ENCODE measurements at regions not wholly inside any gene's neighbourhood (a gene's known extent, or its start where the extent isn't known, plus 50 kb on each side); places are given as distances from the start of the nearest gene placed in this dataset.

DNA sequence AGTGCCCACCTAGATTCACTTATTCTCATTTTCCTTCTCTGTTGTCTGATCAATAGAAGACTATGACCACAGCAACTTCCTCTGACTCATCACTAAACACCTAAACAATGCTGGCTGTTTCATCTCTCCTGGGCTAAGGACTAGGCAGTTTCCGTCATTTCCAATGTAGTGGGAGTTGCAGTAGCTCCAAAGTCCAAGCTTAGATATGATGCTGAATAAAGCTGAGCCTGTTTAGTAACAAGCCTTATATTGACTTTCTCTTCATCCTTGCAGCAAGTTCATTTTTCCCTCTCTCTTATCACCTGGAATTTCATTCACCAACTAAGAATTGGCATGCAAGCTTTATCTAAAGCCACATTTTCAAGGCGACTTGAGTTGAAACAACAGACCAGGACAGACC, 53.5 kb upstream of the PCDH9 start:
- no peaks in the 10 kb centered on the region for H3K9me3 Mint-ChIP-seq
- peaks cover 3% of the 10 kb centered on the region for H3K27me3 Mint-ChIP-seq (ENCODE audit: low read depth, poor library complexity)
- no peak overlapping the region for H3K27ac Mint-ChIP-seq
- no peak for DNase-seq
- no peaks in the 10 kb centered on the region for H3K36me3 Mint-ChIP-seq (ENCODE audit: low read depth)
- TF ChIP-seq, protein P1, sequence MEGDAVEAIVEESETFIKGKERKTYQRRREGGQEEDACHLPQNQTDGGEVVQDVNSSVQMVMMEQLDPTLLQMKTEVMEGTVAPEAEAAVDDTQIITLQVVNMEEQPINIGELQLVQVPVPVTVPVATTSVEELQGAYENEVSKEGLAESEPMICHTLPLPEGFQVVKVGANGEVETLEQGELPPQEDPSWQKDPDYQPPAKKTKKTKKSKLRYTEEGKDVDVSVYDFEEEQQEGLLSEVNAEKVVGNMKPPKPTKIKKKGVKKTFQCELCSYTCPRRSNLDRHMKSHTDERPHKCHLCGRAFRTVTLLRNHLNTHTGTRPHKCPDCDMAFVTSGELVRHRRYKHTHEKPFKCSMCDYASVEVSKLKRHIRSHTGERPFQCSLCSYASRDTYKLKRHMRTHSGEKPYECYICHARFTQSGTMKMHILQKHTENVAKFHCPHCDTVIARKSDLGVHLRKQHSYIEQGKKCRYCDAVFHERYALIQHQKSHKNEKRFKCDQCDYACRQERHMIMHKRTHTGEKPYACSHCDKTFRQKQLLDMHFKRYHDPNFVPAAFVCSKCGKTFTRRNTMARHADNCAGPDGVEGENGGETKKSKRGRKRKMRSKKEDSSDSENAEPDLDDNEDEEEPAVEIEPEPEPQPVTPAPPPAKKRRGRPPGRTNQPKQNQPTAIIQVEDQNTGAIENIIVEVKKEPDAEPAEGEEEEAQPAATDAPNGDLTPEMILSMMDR (IDR thresholded peaks at IDR 0.05), result no peak
- no peaks in the 10 kb centered on the region for H3K4me1 Mint-ChIP-seq
- H3K4me3 Mint-ChIP-seq, result no peak overlapping the region

DNA sequence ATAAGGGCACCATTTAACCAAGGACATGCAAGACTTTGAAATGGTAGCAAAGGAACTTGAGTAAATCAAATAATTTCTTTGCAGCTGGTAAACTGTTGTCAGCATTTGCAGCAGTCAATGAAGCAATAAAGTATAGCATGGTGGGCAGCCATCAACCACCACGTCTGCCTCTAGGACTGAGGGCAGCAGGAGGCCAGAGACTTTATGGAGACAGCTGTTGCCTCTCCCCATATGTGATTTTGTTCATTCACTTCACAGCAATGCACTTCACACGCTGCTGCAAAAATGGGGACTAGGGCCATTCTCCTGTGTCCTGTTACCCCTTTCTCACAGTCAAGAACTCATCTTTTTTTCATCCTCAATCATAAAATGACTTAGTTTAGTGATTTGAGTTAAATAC, 51.3 kb upstream of the PCDH9 start:
- Mint-ChIP-seq H3K36me3 (ENCODE audit: low read depth) (no peaks in the 10 kb centered on the region), H3K27me3 (ENCODE audit: low read depth, poor library complexity) (no peaks in the 10 kb centered on the region), H3K27ac (no peak overlapping the region), H3K4me1 (no peaks in the 10 kb centered on the region), H3K4me3 (no peak overlapping the region), H3K9me3 (peaks cover 4% of the 10 kb centered on the region)
- peak; percentile 3 for DNase-seq
- TF ChIP-seq, protein P1 (IDR thresholded peaks at IDR 0.05), result no peak

Measured in nephron progenitor cell (in vitro differentiated cells).